Psoas muscle (tissue), 7 donors: ENCODE measurements at regions not wholly inside any gene's neighbourhood (a gene's known extent, or its start where the extent isn't known, plus 50 kb on each side); places are given as distances from the start of the nearest gene placed in this dataset.

Source experiments
- ATAC-seq, 4 donors: fragments of 200-7000 bp; cut with Tn5 transposase; one replicate each; pipeline ENCODE4 v1.9.1; 2020; ENCODE audit warnings: moderate library complexity in 3 of 4, mild to moderate bottlenecking in 2 of 4
- DNase-seq, 2 donors: peaks; one replicate each; pipeline ENCODE4 v3.0.0-alpha.2; 2020
- H3K27ac ChIP-seq: fragments of 200-600 bp; one replicate; pipeline ENCODE4 v1.8.0; 2022
- H3K27me3 ChIP-seq, 3 donors: fragments of 200-600 bp in 1 of 3; one replicate each; pipeline versions ENCODE4 v1.6.1 to v1.8.0; 2013 to 2022; ENCODE audit warnings: low read length in 2 of 3, mild to moderate bottlenecking in 2 of 3, moderate library complexity in 1 of 3; ENCODE audit not compliant: insufficient read depth in 3 of 3
- H3K36me3 ChIP-seq, 2 donors: fragments of 200-600 bp in 1 of 2; one replicate each; pipeline versions ENCODE4 v1.6.1 to v1.8.0; 2013 to 2022; ENCODE audit warnings: low read depth in 1 of 2, mild to moderate bottlenecking in 1 of 2, moderate library complexity in 1 of 2; ENCODE audit not compliant: insufficient read depth in 1 of 2
- H3K4me1 ChIP-seq: fragments of 200-600 bp; one replicate; pipeline ENCODE4 v1.8.0; 2022
- H3K4me3 ChIP-seq: fragments of 200-600 bp; one replicate; pipeline ENCODE4 v1.8.0; 2022; ENCODE audit warnings: mild to moderate bottlenecking
- H3K9me3 ChIP-seq: fragments of 200-600 bp; one replicate; pipeline ENCODE4 v1.8.0; 2022
- WGBS, 3 donors: extraction: QIAGEN DNeasy Blood & Tissue Kit; methylation state at CpG; one replicate each; pipeline versions ENCODE4 v1.1.6 to v1.1.7; 2013; 5-methylcytosine and 5-hydroxymethylcytosine counted together
- intact Hi-C, 2 donors: fragments of 100-400 bp; cut with DNase I; formaldehyde crosslinking; loops; one replicate each; pipeline versions ENCODE4 v1.11.0 to v1.14.2; 2022
- TF ChIP-seq, protein P1 (sequence below): fragments of 200-600 bp; IDR thresholded peaks from one replicate; pipeline ENCODE4 v1.8.0; 2022; ENCODE audit warnings: antibody characterized with exemption
- donor health status: healthy with polysubstance abuse.
- donor health status: DM: no; HTN: no; CAD: no; lungs with moderate emphysema.
- donor health status: Bipolar disorder and iron deficiency.
- donor health status: healthy.
- donor health status: DM: yes; HTN: yes; CAD: no.
- donor health status: DM: no; HTN: no; CAD: no.
- donor health status: DM: yes; HTN: yes; CAD: no.

DNA sequence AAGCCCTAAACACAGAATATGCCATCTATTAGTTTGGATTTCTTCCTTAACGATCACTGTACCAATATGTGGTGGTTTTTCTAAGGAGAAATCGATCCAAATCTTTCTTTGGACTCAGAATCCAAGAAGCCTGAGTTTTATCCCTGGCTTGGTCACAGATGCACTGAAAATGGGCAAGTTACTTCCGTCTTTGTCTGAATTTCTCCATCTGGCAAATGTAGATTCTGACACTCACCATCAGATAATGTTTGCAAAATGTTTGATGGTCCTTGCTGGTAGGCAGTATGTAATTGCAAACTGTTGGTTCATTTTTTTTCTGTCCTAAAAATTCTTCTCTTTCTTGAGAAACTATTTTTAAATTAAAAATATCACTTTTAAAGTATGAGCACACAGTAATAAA lies 115.0 kb downstream of the TSEN15 start:
- WGBS, 3 donors = 70 to 81% (median 76%) methylated on average over 3 of the region's 3 CpGs
- H3K9me3 ChIP-seq = no peaks in the 10 kb centered on the region
- H3K36me3 ChIP-seq = no peaks in the 10 kb centered on the region
- H3K4me3 ChIP-seq = no peak overlapping the region
- H3K27me3 ChIP-seq = no peaks in the 10 kb centered on the region
- DNase-seq (no peak), ATAC-seq (no peak)
- intact Hi-C loops = no loop called here
- H3K27ac ChIP-seq = no peak overlapping the region
- TF ChIP-seq, protein P1, sequence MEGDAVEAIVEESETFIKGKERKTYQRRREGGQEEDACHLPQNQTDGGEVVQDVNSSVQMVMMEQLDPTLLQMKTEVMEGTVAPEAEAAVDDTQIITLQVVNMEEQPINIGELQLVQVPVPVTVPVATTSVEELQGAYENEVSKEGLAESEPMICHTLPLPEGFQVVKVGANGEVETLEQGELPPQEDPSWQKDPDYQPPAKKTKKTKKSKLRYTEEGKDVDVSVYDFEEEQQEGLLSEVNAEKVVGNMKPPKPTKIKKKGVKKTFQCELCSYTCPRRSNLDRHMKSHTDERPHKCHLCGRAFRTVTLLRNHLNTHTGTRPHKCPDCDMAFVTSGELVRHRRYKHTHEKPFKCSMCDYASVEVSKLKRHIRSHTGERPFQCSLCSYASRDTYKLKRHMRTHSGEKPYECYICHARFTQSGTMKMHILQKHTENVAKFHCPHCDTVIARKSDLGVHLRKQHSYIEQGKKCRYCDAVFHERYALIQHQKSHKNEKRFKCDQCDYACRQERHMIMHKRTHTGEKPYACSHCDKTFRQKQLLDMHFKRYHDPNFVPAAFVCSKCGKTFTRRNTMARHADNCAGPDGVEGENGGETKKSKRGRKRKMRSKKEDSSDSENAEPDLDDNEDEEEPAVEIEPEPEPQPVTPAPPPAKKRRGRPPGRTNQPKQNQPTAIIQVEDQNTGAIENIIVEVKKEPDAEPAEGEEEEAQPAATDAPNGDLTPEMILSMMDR = no peak
- no peaks in the 10 kb centered on the region for H3K4me1 ChIP-seq

DNA sequence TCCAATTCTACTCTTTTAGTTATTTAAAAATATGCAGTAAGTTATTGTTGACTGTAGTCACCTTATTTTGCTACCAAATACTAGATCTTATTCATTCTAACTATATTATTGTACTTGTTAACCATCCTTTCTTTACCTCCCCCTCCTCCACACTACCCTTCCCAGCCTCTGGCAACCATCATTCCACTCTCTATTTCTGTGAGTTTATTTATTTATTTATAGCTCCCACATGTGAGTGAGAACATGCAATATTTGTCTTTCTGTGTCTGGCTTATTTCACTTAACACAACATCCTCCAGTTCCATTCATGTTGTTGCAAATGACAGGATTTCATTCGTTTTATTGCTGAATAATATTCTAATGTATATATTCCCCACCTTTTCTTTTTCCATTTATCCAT lies 115.8 kb downstream of the TSEN15 start:
- no peaks in the 10 kb centered on the region for H3K27me3 ChIP-seq
- no peaks in the 10 kb centered on the region for H3K4me1 ChIP-seq
- H3K9me3 ChIP-seq = no peaks in the 10 kb centered on the region
- DNase-seq (no peak), ATAC-seq (no peak)
- no peak overlapping the region for H3K4me3 ChIP-seq
- no peak overlapping the region for H3K27ac ChIP-seq
- no peaks in the 10 kb centered on the region for H3K36me3 ChIP-seq
- 68 to 84% (median 84%) methylated on average over 1 of the region's 1 CpG for WGBS, 3 donors
- intact Hi-C loops = no loop called here
- TF ChIP-seq, protein P1 = no peak

GRCh38 chr1:184170719-184171118 lies 119.2 kb downstream of the TSEN15 start:
- intact Hi-C loops = no loop called here
- DNase-seq = no peak
- Histone ChIP-seq H3K4me3 (no peak overlapping the region), H3K27me3 (no peaks in the 10 kb centered on the region), H3K4me1 (no peaks in the 10 kb centered on the region), H3K27ac (no peak overlapping the region), H3K9me3 (no peaks in the 10 kb centered on the region), H3K36me3 (no peaks in the 10 kb centered on the region)
- TF ChIP-seq, protein P1 = no peak
- no peak for ATAC-seq

GRCh38 chr1:184176058-184176457 lies 124.5 kb downstream of the TSEN15 start:
- no peak overlapping the region for H3K27ac ChIP-seq
- no peak for DNase-seq
- TF ChIP-seq, protein P1 = no peak
- ATAC-seq = no peak
- intact Hi-C loops = no loop called here
- no peak overlapping the region for H3K4me3 ChIP-seq
- no peaks in the 10 kb centered on the region for H3K4me1 ChIP-seq
- 84 to 93% (median 89%) methylated on average over 2 of the region's 2 CpGs for WGBS, 3 donors
- no peaks in the 10 kb centered on the region for H3K36me3 ChIP-seq
- H3K9me3 ChIP-seq = no peaks in the 10 kb centered on the region
- H3K27me3 ChIP-seq = no peaks in the 10 kb centered on the region

DNA sequence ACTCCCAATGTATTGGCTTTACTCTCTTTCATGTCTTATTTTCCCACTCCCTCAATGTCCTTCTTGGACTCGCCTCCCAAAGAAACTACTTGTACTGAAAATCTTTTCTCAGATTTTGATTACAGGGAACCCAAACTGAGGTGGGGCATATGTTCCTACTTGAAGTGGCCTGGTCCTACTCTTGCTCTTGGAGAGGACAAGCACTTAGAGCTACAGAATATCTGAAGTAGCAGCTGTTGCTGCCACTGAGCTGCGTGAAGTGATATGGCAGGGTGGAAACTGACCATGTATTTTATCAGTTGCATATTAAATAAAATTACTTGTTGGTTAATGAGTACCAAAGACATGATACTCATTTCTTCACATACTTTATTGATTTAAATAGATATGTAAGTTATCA lies 129.5 kb downstream of the TSEN15 start:
- no peak for ATAC-seq
- Histone ChIP-seq H3K4me1 (no peaks in the 10 kb centered on the region), H3K9me3 (no peaks in the 10 kb centered on the region), H3K4me3 (no peak overlapping the region), H3K36me3 (no peaks in the 10 kb centered on the region), H3K27me3 (no peaks in the 10 kb centered on the region), H3K27ac (no peak overlapping the region)
- intact Hi-C loops = no loop called here
- TF ChIP-seq, protein P1 = no peak
- 87 to 91% (median 91%) methylated on average over 2 of the region's 2 CpGs for WGBS, 3 donors
- DNase-seq = no peak
